ENCODE measurements at regions not wholly inside any gene's neighbourhood (a gene's known extent, or its start where the extent isn't known, plus 50 kb on each side); places are given as distances from the start of the nearest gene placed in this dataset.

DNA sequence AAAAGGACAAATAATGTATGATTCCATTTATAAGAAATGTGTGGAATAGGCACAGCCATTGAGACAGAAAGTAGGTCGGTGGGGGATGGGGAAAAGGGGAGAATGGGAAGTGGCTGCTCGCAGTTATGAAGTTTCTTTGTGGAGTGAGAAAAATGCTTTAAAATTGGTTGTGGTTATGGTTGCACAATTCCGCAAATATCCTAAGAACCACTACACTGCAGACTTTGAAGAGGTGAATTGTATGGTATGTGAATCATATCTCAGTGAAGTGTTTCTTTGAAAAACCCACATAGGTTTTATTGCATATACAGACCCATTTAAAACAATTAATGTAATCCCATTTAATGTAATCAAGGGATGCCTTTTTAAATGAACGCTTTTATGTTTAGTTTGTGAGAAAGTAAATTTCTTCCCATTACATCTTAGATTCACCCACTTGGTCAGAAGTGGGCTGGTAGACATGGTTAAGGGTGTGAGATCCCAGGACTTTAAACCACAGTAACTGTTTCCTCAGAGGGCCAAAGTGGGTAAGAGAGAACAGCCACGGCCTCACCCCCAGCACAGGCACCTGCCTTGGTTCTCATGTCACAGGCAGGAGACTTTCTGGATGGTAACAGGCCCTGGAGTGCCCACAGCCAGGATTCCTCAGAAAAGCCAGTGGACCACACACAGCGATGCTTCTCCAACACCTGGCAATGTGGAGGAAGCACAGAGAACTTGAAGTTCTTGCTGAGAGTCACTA, 119.3 kb upstream of the GJB6 start:
- intact Hi-C loops (cut with DNase I) = no loop called here
- WGBS, 2 donors = 90% methylated on average over 6 of the region's 6 CpGs

DNA sequence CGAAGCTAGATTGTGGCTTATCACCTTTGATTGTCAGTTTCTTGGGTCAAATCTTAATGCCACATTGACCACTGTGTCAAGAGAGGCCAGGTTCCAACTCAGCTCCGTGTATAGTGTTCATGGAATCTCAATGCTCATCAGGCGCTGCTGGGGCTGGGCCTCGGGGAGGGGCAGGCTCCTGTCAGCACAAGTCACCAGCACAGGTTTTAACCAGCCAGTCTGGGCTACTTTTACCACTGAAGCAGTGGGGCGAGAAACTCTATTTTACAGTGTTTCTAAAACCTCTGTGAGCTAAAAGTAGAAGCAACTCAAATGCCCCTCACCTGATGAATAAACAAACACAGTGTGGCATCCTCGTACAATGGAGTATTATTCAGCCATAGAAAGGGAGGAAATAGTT, 118.7 kb upstream of the GJB6 start:
- Histone ChIP-seq H3K4me3 (ENCODE audit: low read length in 2 of 2) (no peak overlapping the region), H3K9me3 (ENCODE audit: control insufficient read depth, low read length) (no peaks in the 10 kb centered on the region), H3K36me3 (ENCODE audit: control insufficient read depth in 1 of 2, insufficient read depth in 2 of 2, low read length in 1 of 2) (no peaks in the 10 kb centered on the region), H3K4me1 (ENCODE audit: control insufficient read depth in 1 of 2, insufficient read depth in 2 of 2, low read length in 2 of 2) (no peaks in the 10 kb centered on the region), H3K27me3 (ENCODE audit: control insufficient read depth in 1 of 2, insufficient read depth in 2 of 2, low read length in 1 of 2) (no peaks in the 10 kb centered on the region), H3K27ac (ENCODE audit: low read depth in 1 of 2, low read length in 2 of 2) (no peak overlapping the region)
- 80 to 83% methylated on average over 6 of the region's 6 CpGs for WGBS, 2 donors
- intact Hi-C loops (cut with DNase I) = no loop called here
- ATAC-seq (ENCODE audit: low FRiP score) = no peak
- no peak for DNase-seq

More for the DNA sequence above, 119.3 kb upstream of the GJB6 start:
- no peak overlapping the region for H3K4me3 ChIP-seq (ENCODE audit: low read length in 2 of 2)
- no peaks in the 10 kb centered on the region for H3K9me3 ChIP-seq (ENCODE audit: control insufficient read depth, low read length)
- no peak overlapping the region for H3K27ac ChIP-seq (ENCODE audit: low read depth in 1 of 2, low read length in 2 of 2)
- no peak for DNase-seq
- ATAC-seq (ENCODE audit: low FRiP score) = no peak
- H3K4me1 ChIP-seq (ENCODE audit: control insufficient read depth in 1 of 2, insufficient read depth in 2 of 2, low read length in 2 of 2) = no peaks in the 10 kb centered on the region
- no peaks in the 10 kb centered on the region for H3K36me3 ChIP-seq (ENCODE audit: control insufficient read depth in 1 of 2, insufficient read depth in 2 of 2, low read length in 1 of 2)
- H3K27me3 ChIP-seq (ENCODE audit: control insufficient read depth in 1 of 2, insufficient read depth in 2 of 2, low read length in 1 of 2) = no peaks in the 10 kb centered on the region

- Histone ChIP-seq H3K36me3 (ENCODE audit: control insufficient read depth in 1 of 2, insufficient read depth in 2 of 2, low read length in 1 of 2) (no peaks in the 10 kb centered on the region), H3K27ac (ENCODE audit: low read depth in 1 of 2, low read length in 2 of 2) (no peak overlapping the region), H3K9me3 (ENCODE audit: control insufficient read depth, low read length) (no peaks in the 10 kb centered on the region), H3K4me1 (ENCODE audit: control insufficient read depth in 1 of 2, insufficient read depth in 2 of 2, low read length in 2 of 2) (no peaks in the 10 kb centered on the region), H3K4me3 (ENCODE audit: low read length in 2 of 2) (no peak overlapping the region), H3K27me3 (ENCODE audit: control insufficient read depth in 1 of 2, insufficient read depth in 2 of 2, low read length in 1 of 2) (no peaks in the 10 kb centered on the region)
- no peak for ATAC-seq (ENCODE audit: low FRiP score)
- peak in 1 of 2 donors; percentile 58 for DNase-seq
- WGBS, 2 donors = 92 to 93% methylated on average over 3 of the region's 3 CpGs
- intact Hi-C loops (cut with DNase I) = no loop called here
Measured at GRCh38 chr13:20350382-20350763, 118.3 kb upstream of the GJB6 start.

DNA sequence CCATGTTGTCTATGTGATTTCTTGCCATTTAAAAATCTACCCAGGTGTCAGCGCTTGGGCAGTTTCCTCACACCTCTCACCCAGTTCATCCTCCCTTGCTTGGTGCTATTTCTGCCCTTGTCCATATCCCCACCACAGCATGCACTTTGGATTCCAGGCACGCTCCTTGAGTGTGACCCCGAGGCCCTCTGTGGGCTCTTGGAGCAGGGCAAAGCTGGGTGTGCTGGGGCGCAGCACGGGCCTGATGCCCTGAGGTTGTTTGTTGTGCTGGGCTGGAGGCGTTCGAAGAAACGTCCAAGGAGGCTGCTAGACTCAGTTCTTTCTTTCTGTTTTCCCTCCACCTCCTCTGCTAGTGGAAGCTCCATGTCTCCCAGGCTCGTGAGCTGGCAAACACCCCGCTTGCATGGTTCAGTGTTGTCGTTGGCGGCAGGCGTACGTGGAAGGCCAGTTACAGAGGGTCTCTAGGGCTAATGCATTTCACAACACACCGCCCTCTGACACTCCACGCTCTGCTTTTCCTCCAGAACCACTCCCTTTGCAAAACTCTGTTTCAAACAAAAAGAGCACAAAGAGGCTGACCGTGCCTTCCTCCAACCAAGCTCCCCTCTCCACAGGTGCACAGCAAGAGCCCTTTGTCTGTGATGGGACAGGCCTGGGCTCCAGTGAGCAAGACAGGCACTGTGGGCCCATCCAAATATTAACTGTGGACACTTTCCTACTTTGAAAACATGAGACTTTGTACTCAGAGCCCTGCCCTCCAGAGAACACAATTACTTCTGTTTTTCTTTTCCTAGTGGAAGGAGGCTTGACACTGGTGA, 117.7 kb upstream of the GJB6 start:
- peak; percentile 82 for ATAC-seq (ENCODE audit: low FRiP score)
- WGBS, 2 donors = 35 to 36% methylated on average over 17 of the region's 17 CpGs
- no peak overlapping the region for H3K27ac ChIP-seq (ENCODE audit: low read depth in 1 of 2, low read length in 2 of 2)

GRCh38 chr13:20348645-20349408, 116.7 kb upstream of the GJB6 start:
- no peak for ATAC-seq (ENCODE audit: low FRiP score)
- WGBS, 2 donors = 86 to 94% methylated on average over 8 of the region's 8 CpGs

More for the DNA sequence above, 117.7 kb upstream of the GJB6 start:
- no peaks in the 10 kb centered on the region for H3K27me3 ChIP-seq (ENCODE audit: control insufficient read depth in 1 of 2, insufficient read depth in 2 of 2, low read length in 1 of 2)
- intact Hi-C loops (cut with DNase I) = no loop called here
- peak; percentile 69 to 80 for DNase-seq
- no peaks in the 10 kb centered on the region for H3K36me3 ChIP-seq (ENCODE audit: control insufficient read depth in 1 of 2, insufficient read depth in 2 of 2, low read length in 1 of 2)
- no peaks in the 10 kb centered on the region for H3K4me1 ChIP-seq (ENCODE audit: control insufficient read depth in 1 of 2, insufficient read depth in 2 of 2, low read length in 2 of 2)
- no peak overlapping the region for H3K4me3 ChIP-seq (ENCODE audit: low read length in 2 of 2)
- H3K9me3 ChIP-seq (ENCODE audit: control insufficient read depth, low read length) = no peaks in the 10 kb centered on the region

GRCh38 chr13:20348018-20348417, 115.9 kb upstream of the GJB6 start:
- intact Hi-C loops (cut with DNase I) = no loop called here
- no peaks in the 10 kb centered on the region for H3K36me3 ChIP-seq (ENCODE audit: control insufficient read depth in 1 of 2, insufficient read depth in 2 of 2, low read length in 1 of 2)
- no peaks in the 10 kb centered on the region for H3K27me3 ChIP-seq (ENCODE audit: control insufficient read depth in 1 of 2, insufficient read depth in 2 of 2, low read length in 1 of 2)
- no peak overlapping the region for H3K4me3 ChIP-seq (ENCODE audit: low read length in 2 of 2)
- WGBS, 2 donors = 92 to 96% methylated on average over 10 of the region's 10 CpGs
- ATAC-seq (ENCODE audit: low FRiP score) = no peak
- no peaks in the 10 kb centered on the region for H3K9me3 ChIP-seq (ENCODE audit: control insufficient read depth, low read length)
- no peak for DNase-seq
- H3K27ac ChIP-seq (ENCODE audit: low read depth in 1 of 2, low read length in 2 of 2) = no peak overlapping the region
- H3K4me1 ChIP-seq (ENCODE audit: control insufficient read depth in 1 of 2, insufficient read depth in 2 of 2, low read length in 2 of 2) = no peaks in the 10 kb centered on the region

More at GRCh38 chr13:20348645-20349408, 116.7 kb upstream of the GJB6 start:
- no peaks in the 10 kb centered on the region for H3K36me3 ChIP-seq (ENCODE audit: control insufficient read depth in 1 of 2, insufficient read depth in 2 of 2, low read length in 1 of 2)
- no peak overlapping the region for H3K27ac ChIP-seq (ENCODE audit: low read depth in 1 of 2, low read length in 2 of 2)
- intact Hi-C loops (cut with DNase I) = no loop called here
- H3K9me3 ChIP-seq (ENCODE audit: control insufficient read depth, low read length) = no peaks in the 10 kb centered on the region
- no peak for DNase-seq
- H3K27me3 ChIP-seq (ENCODE audit: control insufficient read depth in 1 of 2, insufficient read depth in 2 of 2, low read length in 1 of 2) = no peaks in the 10 kb centered on the region
- no peaks in the 10 kb centered on the region for H3K4me1 ChIP-seq (ENCODE audit: control insufficient read depth in 1 of 2, insufficient read depth in 2 of 2, low read length in 2 of 2)
- H3K4me3 ChIP-seq (ENCODE audit: low read length in 2 of 2) = no peak overlapping the region

DNA sequence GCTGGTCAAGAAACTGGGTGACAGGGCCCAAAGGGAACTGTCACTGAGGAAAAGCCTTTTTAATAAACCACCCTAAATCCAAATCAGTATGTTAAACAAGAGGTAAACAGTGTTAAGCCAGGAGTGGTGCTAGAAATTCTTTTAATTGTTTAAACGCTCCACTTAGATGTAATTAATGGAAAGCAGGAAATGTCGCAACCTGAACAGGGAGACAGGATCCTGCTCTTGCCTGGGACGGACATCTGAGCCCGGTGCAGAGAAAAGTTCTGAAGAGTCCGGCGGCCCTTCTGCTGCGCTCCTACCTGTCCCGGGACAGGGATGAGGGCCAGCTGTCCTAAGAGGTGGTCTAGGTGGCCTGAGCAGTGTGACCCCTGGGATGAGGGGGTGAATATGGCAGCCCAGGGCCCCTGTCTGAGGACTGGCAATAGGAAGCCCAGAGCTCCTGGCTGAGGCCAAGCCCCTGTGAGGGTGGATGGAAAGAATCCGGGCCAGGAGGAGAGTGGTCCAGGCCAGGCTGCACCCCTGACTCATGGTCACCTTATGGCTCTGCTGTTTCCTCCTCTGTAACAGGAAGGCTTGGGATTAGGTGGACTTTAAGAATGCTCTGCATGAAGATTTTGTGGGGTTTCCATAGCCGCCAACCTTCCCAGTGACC, 112.8 kb upstream of the GJB6 start:
- 89 to 91% methylated on average over 10 of the region's 10 CpGs for WGBS, 2 donors
- Histone ChIP-seq H3K27ac (ENCODE audit: low read depth in 1 of 2, low read length in 2 of 2) (no peak overlapping the region), H3K27me3 (ENCODE audit: control insufficient read depth in 1 of 2, insufficient read depth in 2 of 2, low read length in 1 of 2) (no peaks in the 10 kb centered on the region), H3K4me3 (ENCODE audit: low read length in 2 of 2) (no peak overlapping the region), H3K36me3 (ENCODE audit: control insufficient read depth in 1 of 2, insufficient read depth in 2 of 2, low read length in 1 of 2) (no peaks in the 10 kb centered on the region), H3K4me1 (ENCODE audit: control insufficient read depth in 1 of 2, insufficient read depth in 2 of 2, low read length in 2 of 2) (no peaks in the 10 kb centered on the region), H3K9me3 (ENCODE audit: control insufficient read depth, low read length) (no peaks in the 10 kb centered on the region)
- intact Hi-C loops (cut with DNase I) = no loop called here
- DNase-seq = no peak
- ATAC-seq (ENCODE audit: low FRiP score) = no peak

- ATAC-seq (ENCODE audit: low FRiP score) = no peak
Measured at GRCh38 chr13:20342311-20342710, 110.2 kb upstream of the GJB6 start.

More at GRCh38 chr13:20342311-20342710, 110.2 kb upstream of the GJB6 start:
- H3K36me3 ChIP-seq (ENCODE audit: control insufficient read depth in 1 of 2, insufficient read depth in 2 of 2, low read length in 1 of 2) = no peaks in the 10 kb centered on the region
- intact Hi-C loops (cut with DNase I) = no loop called here
- no peaks in the 10 kb centered on the region for H3K9me3 ChIP-seq (ENCODE audit: control insufficient read depth, low read length)
- no peak overlapping the region for H3K27ac ChIP-seq (ENCODE audit: low read depth in 1 of 2, low read length in 2 of 2)
- H3K4me1 ChIP-seq (ENCODE audit: control insufficient read depth in 1 of 2, insufficient read depth in 2 of 2, low read length in 2 of 2) = no peaks in the 10 kb centered on the region
- no peak for DNase-seq
- 87 to 93% methylated on average over 3 of the region's 3 CpGs for WGBS, 2 donors
- H3K4me3 ChIP-seq (ENCODE audit: low read length in 2 of 2) = no peak overlapping the region
- H3K27me3 ChIP-seq (ENCODE audit: control insufficient read depth in 1 of 2, insufficient read depth in 2 of 2, low read length in 1 of 2) = no peaks in the 10 kb centered on the region

Data from aorta (tissue), 5 donors.